ENCODE measurements at regions not wholly inside any gene's neighbourhood (a gene's known extent, or its start where the extent isn't known, plus 50 kb on each side); places are given as distances from the start of the nearest gene placed in this dataset.

GRCh38 chr13:50700664-50701305 lies 142.7 kb downstream of the DLEU7 start:
- TF ChIP-seq CTCF (IDR thresholded peaks at IDR 0.05) (no peak), POLR2A (IDR thresholded peaks at IDR 0.05) (no peak)

All from lower leg skin (tissue), 3 donors.